GM06990 (cell line): ENCODE measurements at regions not wholly inside any gene's neighbourhood (a gene's known extent, or its start where the extent isn't known, plus 50 kb on each side); places are given as distances from the start of the nearest gene placed in this dataset.
A peak's percentile ranks its signal among the peaks of the same experiment; 100 is the strongest.
"Not testable (repeated sequence)": the region's sequence is repeated elsewhere in the genome, so short reads cannot be mapped to it uniquely, and the experiment has no call there.

Experiments used
- DNase-seq: peaks from one replicate; pipeline ENCODE4 v3.0.0-alpha.2; 2011; ENCODE audit not compliant: insufficient read length; ENCODE audit errors: extremely low read depth
- H3K27me3 ChIP-seq: replicated peaks from 2 replicates; pipeline ENCODE4 v1.6.0; 2011; ENCODE audit warnings: low read length; ENCODE audit not compliant: control insufficient read depth, insufficient read depth
- H3K36me3 ChIP-seq: 2 replicates; pipeline ENCODE4 v1.5.1; 2011; ENCODE audit warnings: low read length; ENCODE audit not compliant: control insufficient read depth, insufficient read depth
- H3K4me3 ChIP-seq: replicated peaks from 2 replicates; pipeline ENCODE4 v1.5.1; 2011; ENCODE audit warnings: low read depth, mild to moderate bottlenecking, control low read depth, low read length
- CTCF ChIP-seq: IDR thresholded peaks from 2 replicates; pipeline ENCODE4 v1.5.1; 2011; ENCODE audit warnings: low read length, control low read depth, mild to moderate bottlenecking, inconsistent platforms; ENCODE audit not compliant: insufficient read depth, poor library complexity, severe bottlenecking

GRCh38 chr14:106107703-106108102 lies 581.3 kb downstream of the TMEM121 start:
- no peaks in the 10 kb centered on the region for H3K36me3 ChIP-seq
- TF ChIP-seq CTCF: no peak
- H3K4me3 ChIP-seq: no peak overlapping the region
- DNase-seq: no peak
- H3K27me3 ChIP-seq: no peaks in the 10 kb centered on the region

DNA sequence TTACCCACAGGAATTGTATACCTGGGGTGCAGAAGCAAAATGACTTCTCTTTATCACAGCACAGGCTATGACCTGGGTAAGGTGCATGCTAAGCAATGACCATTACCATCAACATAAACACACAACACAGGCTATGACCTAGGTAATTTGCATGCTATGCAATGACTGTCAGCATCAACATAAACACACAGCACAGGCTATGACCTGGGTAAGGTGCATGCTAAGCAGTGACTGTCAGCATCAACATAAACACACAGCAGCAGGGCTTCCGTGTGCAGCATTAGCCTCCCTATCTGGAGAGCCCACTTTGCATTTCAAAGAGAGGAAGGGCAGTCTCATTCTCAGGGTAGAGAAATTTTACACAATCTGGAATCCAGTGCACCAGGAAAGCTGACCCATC lies 583.0 kb downstream of the TMEM121 start:
- H3K4me3 ChIP-seq: no peak overlapping the region
- TF ChIP-seq CTCF: no peak
- no peak for DNase-seq
- no peaks in the 10 kb centered on the region for H3K27me3 ChIP-seq
- H3K36me3 ChIP-seq: no peaks in the 10 kb centered on the region

- H3K27me3 ChIP-seq: no peaks in the 10 kb centered on the region
- no peaks in the 10 kb centered on the region for H3K36me3 ChIP-seq
- no peak overlapping the region for H3K4me3 ChIP-seq
- DNase-seq: no peak
- TF ChIP-seq CTCF: no peak
These were observed 589.0 kb downstream of the TMEM121 start for GRCh38 chr14:106115401-106115800.

GRCh38 chr14:106116339-106116930 lies 590.1 kb downstream of the TMEM121 start:
- not testable (repeated sequence) for DNase-seq, H3K4me3 ChIP-seq, H3K36me3 ChIP-seq, H3K27me3 ChIP-seq

GRCh38 chr14:106120101-106120500 lies 593.7 kb downstream of the TMEM121 start:
- H3K4me3 ChIP-seq: no peak overlapping the region
- no peaks in the 10 kb centered on the region for H3K27me3 ChIP-seq
- TF ChIP-seq CTCF: no peak
- no peaks in the 10 kb centered on the region for H3K36me3 ChIP-seq
- no peak for DNase-seq

- Histone ChIP-seq H3K4me3 (no peak overlapping the region), H3K27me3 (peaks cover 1% of the 10 kb centered on the region), H3K36me3 (no peaks in the 10 kb centered on the region)
- peak; percentile 41 for TF ChIP-seq CTCF
- peak; percentile 31 for DNase-seq
These were observed 602.9 kb downstream of the TMEM121 start for GRCh38 chr14:106129274-106129673.

GRCh38 chr14:106129904-106130661 lies 603.7 kb downstream of the TMEM121 start:
- DNase-seq: not testable (repeated sequence)

GRCh38 chr14:106133126-106133525 lies 606.7 kb downstream of the TMEM121 start:
- not testable (repeated sequence) for H3K27me3 ChIP-seq, H3K36me3 ChIP-seq, H3K4me3 ChIP-seq
- DNase-seq: peak; percentile 13

More at GRCh38 chr14:106129904-106130661, 603.7 kb downstream of the TMEM121 start:
- not testable (repeated sequence) for H3K36me3 ChIP-seq, H3K27me3 ChIP-seq, H3K4me3 ChIP-seq
